H1 (cell line): ENCODE measurements at regions not wholly inside any gene's neighbourhood (a gene's known extent, or its start where the extent isn't known, plus 50 kb on each side); places are given as distances from the start of the nearest gene placed in this dataset.

Source experiments
- POLR2AphosphoS5 ChIP-seq: IDR thresholded peaks from 2 replicates; pipeline ENCODE4 v1.6.1; 2011; ENCODE audit warnings: low read depth, low read length
- TBP ChIP-seq: IDR thresholded peaks from 2 replicates; pipeline ENCODE4 v1.6.1; 2011; ENCODE audit warnings: low read depth, low read length, improper control_type of control experiment
- TF ChIP-seq, protein P1 (sequence below), 3 experiments: IDR thresholded peaks; 1 replicate in 2 of 3; 2 replicates in 1 of 3; pipeline versions ENCODE4 v1.5.1 to v1.6.1; 2011; ENCODE audit warnings: low read length in 3 of 3, mild to moderate bottlenecking in 3 of 3, inconsistent platforms in 2 of 3, low read depth in 1 of 3, moderate library complexity in 1 of 3; ENCODE audit not compliant: insufficient read depth in 1 of 3; ENCODE audit errors: control extremely low read depth in 1 of 3

DNA sequence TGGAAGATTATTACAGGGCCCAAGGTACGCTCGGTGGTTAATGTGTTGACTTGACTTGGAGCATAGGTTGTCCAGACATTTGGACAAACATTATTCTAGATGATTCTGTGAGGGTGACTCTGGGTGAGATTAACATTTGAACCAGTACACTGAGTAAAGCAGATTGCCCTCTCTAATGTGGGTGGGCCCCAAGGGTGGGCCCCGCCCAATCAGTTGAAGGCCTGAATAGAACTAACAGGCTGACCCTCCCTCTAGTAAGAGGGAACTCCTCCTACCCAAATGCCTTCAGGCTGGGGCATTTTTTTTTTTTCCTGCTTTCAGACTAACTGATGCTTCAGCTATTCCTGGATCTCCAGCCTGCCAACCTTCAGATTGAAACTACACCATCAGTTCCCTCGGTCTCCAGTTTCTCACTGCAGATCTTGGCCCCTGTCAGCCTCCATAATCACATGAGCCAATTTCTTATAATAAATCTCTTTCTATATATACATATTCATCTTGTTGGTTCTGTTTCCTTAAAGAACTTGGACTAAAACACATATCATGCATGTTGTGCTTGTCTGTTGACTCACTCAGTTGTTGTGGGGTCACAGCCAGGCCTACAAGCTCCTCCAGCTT, 338.1 kb upstream of the BRINP1 start:
- TF ChIP-seq TBP (no peak), POLR2AphosphoS5 (no peak)
- TF ChIP-seq, protein P1, sequence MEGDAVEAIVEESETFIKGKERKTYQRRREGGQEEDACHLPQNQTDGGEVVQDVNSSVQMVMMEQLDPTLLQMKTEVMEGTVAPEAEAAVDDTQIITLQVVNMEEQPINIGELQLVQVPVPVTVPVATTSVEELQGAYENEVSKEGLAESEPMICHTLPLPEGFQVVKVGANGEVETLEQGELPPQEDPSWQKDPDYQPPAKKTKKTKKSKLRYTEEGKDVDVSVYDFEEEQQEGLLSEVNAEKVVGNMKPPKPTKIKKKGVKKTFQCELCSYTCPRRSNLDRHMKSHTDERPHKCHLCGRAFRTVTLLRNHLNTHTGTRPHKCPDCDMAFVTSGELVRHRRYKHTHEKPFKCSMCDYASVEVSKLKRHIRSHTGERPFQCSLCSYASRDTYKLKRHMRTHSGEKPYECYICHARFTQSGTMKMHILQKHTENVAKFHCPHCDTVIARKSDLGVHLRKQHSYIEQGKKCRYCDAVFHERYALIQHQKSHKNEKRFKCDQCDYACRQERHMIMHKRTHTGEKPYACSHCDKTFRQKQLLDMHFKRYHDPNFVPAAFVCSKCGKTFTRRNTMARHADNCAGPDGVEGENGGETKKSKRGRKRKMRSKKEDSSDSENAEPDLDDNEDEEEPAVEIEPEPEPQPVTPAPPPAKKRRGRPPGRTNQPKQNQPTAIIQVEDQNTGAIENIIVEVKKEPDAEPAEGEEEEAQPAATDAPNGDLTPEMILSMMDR (IDR thresholded peaks at IDR 0.05; ENCODE audit: control extremely low read depth in 1 of 3, insufficient read depth in 1 of 3, low read depth in 1 of 3, low read length in 3 of 3): no peak
